Lower leg skin (tissue), 3 donors: ENCODE measurements at regions not wholly inside any gene's neighbourhood (a gene's known extent, or its start where the extent isn't known, plus 50 kb on each side); places are given as distances from the start of the nearest gene placed in this dataset.

Source experiments
- CTCF ChIP-seq, 3 donors: fragments of 450-650 bp; IDR thresholded peaks; one replicate each; pipeline ENCODE4 v1.5.1; 2016; ENCODE audit warnings: antibody characterized with exemption in 3 of 3, mild to moderate bottlenecking in 3 of 3, moderate library complexity in 2 of 3
- POLR2A ChIP-seq, 2 donors: fragments of 450-650 bp; IDR thresholded peaks; one replicate each; pipeline ENCODE4 v1.6.1; 2016 to 2017; ENCODE audit warnings: antibody characterized with exemption in 2 of 2, mild to moderate bottlenecking in 1 of 2, moderate library complexity in 1 of 2

DNA sequence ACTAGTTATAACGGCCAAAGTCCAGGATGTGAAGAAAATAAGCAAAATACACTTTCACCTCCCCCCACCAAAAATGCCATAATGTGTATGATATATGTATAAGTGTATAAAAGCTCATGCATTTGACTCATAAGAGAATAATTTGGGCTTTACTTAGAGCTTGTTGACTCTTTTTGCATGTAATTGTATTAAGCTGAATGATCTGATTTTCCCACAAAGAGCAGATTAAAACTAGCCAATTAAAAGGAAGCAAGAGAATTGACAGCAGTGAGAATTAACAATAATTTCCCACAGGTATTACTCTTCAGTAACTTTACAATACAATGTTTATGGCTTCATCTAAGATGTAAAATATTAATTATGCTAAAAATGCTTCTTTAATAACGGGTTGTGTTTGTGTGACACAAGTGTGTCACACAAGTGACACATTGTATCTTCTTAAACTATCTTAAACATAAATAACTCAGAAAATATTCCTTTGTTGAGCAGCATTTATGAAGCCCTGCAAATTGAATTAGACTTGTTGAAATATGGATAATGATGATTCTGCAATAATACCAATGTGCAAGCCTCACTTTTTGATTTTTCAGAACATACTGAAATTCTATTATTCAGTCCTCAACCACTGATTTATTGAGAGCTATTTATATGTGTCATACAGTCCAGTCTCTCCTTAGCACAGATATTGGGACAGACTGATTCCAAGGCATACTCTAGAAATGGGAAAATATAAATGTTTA is 134.5 kb downstream of the SLIT2 start:
- TF ChIP-seq CTCF (IDR thresholded peaks at IDR 0.05), result no peak
- TF ChIP-seq POLR2A (IDR thresholded peaks at IDR 0.05), result no peak
